ENCODE measurements at regions not wholly inside any gene's neighbourhood (a gene's known extent, or its start where the extent isn't known, plus 50 kb on each side); places are given as distances from the start of the nearest gene placed in this dataset.

DNA sequence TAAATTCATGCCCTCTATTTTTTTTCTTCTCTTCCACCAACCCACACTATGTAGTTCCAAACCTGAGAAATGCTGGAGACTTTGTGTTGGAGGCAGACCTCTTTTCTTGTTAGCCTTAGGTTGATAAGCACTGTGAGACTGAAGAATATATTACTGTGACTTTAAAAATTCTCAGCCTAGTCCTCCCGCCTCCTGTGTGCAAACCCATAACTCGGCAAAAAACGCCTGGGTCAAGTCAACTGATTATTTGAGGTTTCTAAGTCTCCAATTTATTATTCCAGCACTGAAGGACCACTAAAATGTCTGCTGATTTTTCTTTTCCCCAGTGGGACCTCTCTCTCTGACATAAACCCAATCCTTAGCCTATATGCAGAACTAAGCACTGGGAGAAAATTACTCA lies 1946.0 kb upstream of the RAG2 start:
- Histone ChIP-seq H3K79me2 (replicated peaks; ENCODE audit: insufficient read depth, low read length) (no peaks in the 10 kb centered on the region), H3F3A (ENCODE audit: insufficient read depth, low read length, poor library complexity, severe bottlenecking) (no peaks in the 10 kb centered on the region), H3K9me2 (ENCODE audit: insufficient read depth, low read length) (no peaks in the 10 kb centered on the region), H3K9me3 (ENCODE audit: low read length) (no peaks in the 10 kb centered on the region), H3K9ac (ENCODE audit: low read length) (no peak overlapping the region), H4K20me1 (ENCODE audit: insufficient read depth) (no peaks in the 10 kb centered on the region), H3K27me3 (ENCODE audit: insufficient read depth, low read depth, low read length) (no peaks in the 10 kb centered on the region), H3K4me3 (ENCODE audit: low read length) (no peak overlapping the region), H3K4me2 (ENCODE audit: low read length) (no peak overlapping the region), H3K36me3 (ENCODE audit: insufficient read depth, low read length) (no peaks in the 10 kb centered on the region), H2AFZ (ENCODE audit: low read depth, low read length) (no peak overlapping the region), H3K27ac (ENCODE audit: low read length) (no peak overlapping the region)
- TF ChIP-seq MXI1 (conservative IDR thresholded peaks at IDR 0.05; ENCODE audit: poor library complexity, severe bottlenecking), result no peak
- no peak for TF ChIP-seq RAD21 (conservative IDR thresholded peaks at IDR 0.05)
- TF ChIP-seq EZH2 (IDR thresholded peaks at IDR 0.05; ENCODE audit: borderline replicate concordance, insufficient read depth, low read length, poor library complexity, severe bottlenecking), result no peak
- no peak for TF ChIP-seq TAF1 (IDR thresholded peaks at IDR 0.05; ENCODE audit: low read depth)
- TF ChIP-seq SMC3 (conservative IDR thresholded peaks at IDR 0.05; ENCODE audit: poor library complexity), result no peak

- Histone ChIP-seq H3K9ac (ENCODE audit: low read length) (no peak overlapping the region), H3K9me3 (ENCODE audit: low read length) (no peaks in the 10 kb centered on the region), H2AFZ (ENCODE audit: low read depth, low read length) (no peak overlapping the region), H4K20me1 (ENCODE audit: insufficient read depth) (no peaks in the 10 kb centered on the region), H3K27ac (ENCODE audit: low read length) (no peak overlapping the region), H3K4me3 (ENCODE audit: low read length) (no peak overlapping the region), H3K9me2 (ENCODE audit: insufficient read depth, low read length) (no peaks in the 10 kb centered on the region), H3K36me3 (ENCODE audit: insufficient read depth, low read length) (no peaks in the 10 kb centered on the region), H3K27me3 (ENCODE audit: insufficient read depth, low read depth, low read length) (no peaks in the 10 kb centered on the region), H3K79me2 (replicated peaks; ENCODE audit: insufficient read depth, low read length) (no peaks in the 10 kb centered on the region), H3F3A (ENCODE audit: insufficient read depth, low read length, poor library complexity, severe bottlenecking) (no peaks in the 10 kb centered on the region), H3K4me2 (ENCODE audit: low read length) (no peak overlapping the region)
- TF ChIP-seq SMC3 (conservative IDR thresholded peaks at IDR 0.05; ENCODE audit: poor library complexity) (no peak), POLR2AphosphoS5 (IDR thresholded peaks at IDR 0.05) (no peak), EZH2 (IDR thresholded peaks at IDR 0.05; ENCODE audit: borderline replicate concordance, insufficient read depth, low read length, poor library complexity, severe bottlenecking) (no peak), EP300 (conservative IDR thresholded peaks at IDR 0.05; ENCODE audit: poor library complexity, severe bottlenecking) (no peak), CTCF (IDR thresholded peaks at IDR 0.05; ENCODE audit: poor library complexity, severe bottlenecking) (no peak), MXI1 (conservative IDR thresholded peaks at IDR 0.05; ENCODE audit: poor library complexity, severe bottlenecking) (no peak), REST (IDR thresholded peaks at IDR 0.05; ENCODE audit: borderline replicate concordance) (no peak), RAD21 (conservative IDR thresholded peaks at IDR 0.05) (no peak), TAF1 (IDR thresholded peaks at IDR 0.05; ENCODE audit: low read depth) (no peak)
Observed at GRCh38 chr11:38543311-38543710, 1945.3 kb upstream of the RAG2 start.
